ENCODE measurements at regions not wholly inside any gene's neighbourhood (a gene's known extent, or its start where the extent isn't known, plus 50 kb on each side); places are given as distances from the start of the nearest gene placed in this dataset.

GRCh38 chr1:94719926-94720793 lies 100.0 kb upstream of the SLC44A3 start:
- Histone ChIP-seq H2AK9ac (replicated peaks; ENCODE audit: low read depth, low read length, poor library complexity) (no peak overlapping the region), H2BK120ac (ENCODE audit: low read depth, low read length) (peak overlapping the region; percentile 77), H3K9me3 (ENCODE audit: control insufficient read depth, insufficient read depth, low read length) (no peaks in the 10 kb centered on the region), H3K27me3 (ENCODE audit: control insufficient read depth, insufficient read depth, low read length) (no peaks in the 10 kb centered on the region), H2AK5ac (ENCODE audit: low read depth, low read length) (peak overlapping the region; percentile 79), H4K8ac (ENCODE audit: low read depth in 2 of 2, low read length in 2 of 2) (peak overlapping the region in 1 of 2 experiments; percentile 2; a peak in 1 of 4 replicates), H3K23ac (ENCODE audit: low read depth, low read length) (no peak overlapping the region; the same call in 1 of the 2 replicates), H3K36me3 (ENCODE audit: control insufficient read depth, insufficient read depth, low read length) (no peaks in the 10 kb centered on the region), H4K91ac (ENCODE audit: insufficient read depth, low read depth, low read length) (peak overlapping the region; percentile 48), H2BK15ac (ENCODE audit: low read depth, low read length) (peak overlapping the region; percentile 87; the same call in 2 of the 3 replicates), H3K4me3 (ENCODE audit: insufficient read depth, low read depth, low read length) (no peak overlapping the region), H2AFZ (replicated peaks; ENCODE audit: low read length, poor library complexity) (no peak overlapping the region), H2BK20ac (ENCODE audit: low read depth, low read length) (peak overlapping the region; percentile 86), H3K79me1 (ENCODE audit: low read depth in 1 of 2, low read length in 2 of 2) (no peaks in the 10 kb centered on the region), H3K9me1 (ENCODE audit: insufficient read depth, low read length) (peaks cover 9% of the 10 kb centered on the region; the same call in 1 of the 2 replicates), H3K4ac (ENCODE audit: low read depth, low read length) (peak overlapping the region; percentile 58), H3K4me1 (ENCODE audit: control insufficient read depth, insufficient read depth, low read length) (peaks cover 7% of the 10 kb centered on the region), H3K18ac (ENCODE audit: low read depth, low read length) (peak overlapping the region; percentile 5; the same call in 1 of the 2 replicates), H4K5ac (ENCODE audit: low read depth, low read length) (no peak overlapping the region), H3K14ac (replicated peaks; ENCODE audit: low read depth, low read length) (peak overlapping the region; percentile 31), H3K56ac (ENCODE audit: extremely low read depth, insufficient read depth, low read length) (no peak overlapping the region), H3K9ac (ENCODE audit: low read depth, low read length) (no peak overlapping the region), H4K20me1 (ENCODE audit: insufficient read depth, low read length) (no peaks in the 10 kb centered on the region), H3K4me2 (ENCODE audit: low read depth, low read length) (no peak overlapping the region), H2BK5ac (ENCODE audit: low read depth, low read length, poor library complexity, severe bottlenecking) (no peak overlapping the region), H3K27ac (ENCODE audit: insufficient read depth, low read length) (no peak overlapping the region)
- intact Hi-C loops (cut with micrococcal nuclease) (no loop called here), dilution Hi-C loops (cut with HindIII; ENCODE audit: low sequenced_read_pairs, unreplicated experiment) (no loop called here), in situ Hi-C loops (cut with MboI; ENCODE audit: low sequenced_read_pairs) (no loop called here)
- no peak for ATAC-seq (ENCODE audit: low read depth)
- POLR2A ChIA-PET (ENCODE audit: unreplicated experiment): no interaction called here
- WGBS, 2 experiments (ENCODE audit: extremely low coverage in 2 of 2, insufficient read length in 1 of 2): 100% methylated on average over 2 of the region's 7 CpGs; no CpG with 5 or more reads in 1 of the 2 experiments
- CTCF ChIA-PET: no interaction called here
- BruUV-seq (replicated peaks): no TSS peak
- DNase-seq: no peak
- TF ChIP-seq MAFK (IDR thresholded peaks at IDR 0.05; ENCODE audit: low read depth, low read length): no peak
- TF ChIP-seq CEBPB (IDR thresholded peaks at IDR 0.05; ENCODE audit: low read depth, low read length): no peak
- no peak for TF ChIP-seq CHD1 (IDR thresholded peaks at IDR 0.05; ENCODE audit: low read depth, low read length)
- TF ChIP-seq FOS (IDR thresholded peaks at IDR 0.05; ENCODE audit: low read depth, low read length): no peak
- no peak for TF ChIP-seq MXI1 (IDR thresholded peaks at IDR 0.05; ENCODE audit: borderline replicate concordance, low read depth, low read length)
- TF ChIP-seq POLR2A (IDR thresholded peaks at IDR 0.05; ENCODE audit: low read depth, low read length): no peak
- no peak for TF ChIP-seq RCOR1 (IDR thresholded peaks at IDR 0.05; ENCODE audit: insufficient replicate concordance, low read length)
- no peak for TF ChIP-seq USF2 (IDR thresholded peaks at IDR 0.05; ENCODE audit: low read depth, low read length)
- no peak for TF ChIP-seq NFE2L2 (IDR thresholded peaks at IDR 0.05; ENCODE audit: low read depth, low read length)
- no peak for TF ChIP-seq SMC3 (IDR thresholded peaks at IDR 0.05; ENCODE audit: low read depth, low read length)
- no peak for TF ChIP-seq MAZ (IDR thresholded peaks at IDR 0.05; ENCODE audit: borderline replicate concordance, low read depth, low read length)
- no peak for TF ChIP-seq RAD21 (IDR thresholded peaks at IDR 0.05; ENCODE audit: low read length)
- TF ChIP-seq RFX5 (IDR thresholded peaks at IDR 0.05; ENCODE audit: low read depth, low read length): no peak
- no peak for TF ChIP-seq CTCF (conservative IDR thresholded peaks at IDR 0.05; ENCODE audit: low read depth, low read length)
- TF ChIP-seq ELK1 (IDR thresholded peaks at IDR 0.05; ENCODE audit: borderline replicate concordance, low read depth, low read length): no peak
